C1 segment of cervical spinal cord (tissue), 14 donors: ENCODE measurements at regions not wholly inside any gene's neighbourhood (a gene's known extent, or its start where the extent isn't known, plus 50 kb on each side); places are given as distances from the start of the nearest gene placed in this dataset.

Source experiments
- DNase-seq, 14 donors: peaks; one replicate each; lab custom pipeline; 2025; lab: John Stamatoyannopoulos, UW

- no peak for DNase-seq
These were observed 127.7 kb upstream of the SESN3 start for GRCh38 chr11:95358511-95359340.

- no peak for DNase-seq
These were observed 123.3 kb upstream of the SESN3 start for GRCh38 chr11:95354304-95354703.

GRCh38 chr11:95353706-95354105, 122.7 kb upstream of the SESN3 start:
- DNase-seq, result no peak

- no peak for DNase-seq
These were observed 121.8 kb upstream of the SESN3 start for GRCh38 chr11:95352733-95353346.

GRCh38 chr11:95349345-95349942, 118.4 kb upstream of the SESN3 start:
- DNase-seq, result no peak

- no peak for DNase-seq
These were observed 115.3 kb upstream of the SESN3 start for GRCh38 chr11:95346265-95346664.

- no peak for DNase-seq
These were observed 114.6 kb upstream of the SESN3 start for GRCh38 chr11:95345651-95346050.

GRCh38 chr11:95344932-95345642, 114.1 kb upstream of the SESN3 start:
- no peak for DNase-seq

- DNase-seq, result no peak
These were observed 110.2 kb upstream of the SESN3 start for GRCh38 chr11:95341221-95341620.

GRCh38 chr11:95339086-95339901, 108.3 kb upstream of the SESN3 start:
- no peak for DNase-seq

- DNase-seq, result peak in 11 of 14 donors; percentile 11 to 78 (median 45)
These were observed 107.5 kb upstream of the SESN3 start for GRCh38 chr11:95338430-95338991.

- DNase-seq, result no peak
These were observed 107.0 kb upstream of the SESN3 start for GRCh38 chr11:95337972-95338429.

GRCh38 chr11:95337175-95337957, 106.4 kb upstream of the SESN3 start:
- DNase-seq, result peak in 12 of 14 donors; percentile 31 to 79 (median 71)

GRCh38 chr11:95335989-95336388, 105.0 kb upstream of the SESN3 start:
- DNase-seq, result no peak

- DNase-seq, result no peak
These were observed 100.2 kb upstream of the SESN3 start for GRCh38 chr11:95331161-95331560.

GRCh38 chr11:95330302-95330701, 99.3 kb upstream of the SESN3 start:
- no peak for DNase-seq

GRCh38 chr11:95327273-95327948, 96.4 kb upstream of the SESN3 start:
- no peak for DNase-seq

GRCh38 chr11:95325777-95326258, 94.8 kb upstream of the SESN3 start:
- no peak for DNase-seq

- DNase-seq, result no peak
These were observed 93.8 kb upstream of the SESN3 start for GRCh38 chr11:95324826-95325225.
